ENCODE measurements at regions not wholly inside any gene's neighbourhood (a gene's known extent, or its start where the extent isn't known, plus 50 kb on each side); places are given as distances from the start of the nearest gene placed in this dataset.

- no peak for ATAC-seq
- H3K4me1 Mint-ChIP-seq, result no peaks in the 10 kb centered on the region
- H3K27me3 Mint-ChIP-seq, result no peaks in the 10 kb centered on the region
Measured at GRCh38 chr17:53127331-53127730, 695.4 kb upstream of the KIF2B start.

GRCh38 chr17:53122966-53123365 lies 699.8 kb upstream of the KIF2B start:
- Mint-ChIP-seq H3K4me3 (no peak overlapping the region), H3K27me3 (no peaks in the 10 kb centered on the region)

More at GRCh38 chr17:53127331-53127730, 695.4 kb upstream of the KIF2B start:
- no peak for DNase-seq
- Mint-ChIP-seq H3K27ac (no peak overlapping the region), H3K4me3 (no peak overlapping the region), H3K9me3 (no peaks in the 10 kb centered on the region), H3K36me3 (ENCODE audit: low read depth) (no peaks in the 10 kb centered on the region)

GRCh38 chr17:53119773-53120172 lies 703.0 kb upstream of the KIF2B start:
- H3K9me3 Mint-ChIP-seq, result peaks cover 16% of the 10 kb centered on the region
- no peaks in the 10 kb centered on the region for H3K27me3 Mint-ChIP-seq
- no peak overlapping the region for H3K27ac Mint-ChIP-seq
- no peaks in the 10 kb centered on the region for H3K4me1 Mint-ChIP-seq
- H3K4me3 Mint-ChIP-seq, result no peak overlapping the region
- no peaks in the 10 kb centered on the region for H3K36me3 Mint-ChIP-seq (ENCODE audit: low read depth)
- ATAC-seq, result no peak
- no peak for DNase-seq

More at GRCh38 chr17:53122966-53123365, 699.8 kb upstream of the KIF2B start:
- Mint-ChIP-seq H3K36me3 (ENCODE audit: low read depth) (no peaks in the 10 kb centered on the region), H3K4me1 (no peaks in the 10 kb centered on the region), H3K27ac (no peak overlapping the region), H3K9me3 (no peaks in the 10 kb centered on the region)
- DNase-seq (no peak), ATAC-seq (no peak)

GRCh38 chr17:53118948-53119347 lies 703.8 kb upstream of the KIF2B start:
- H3K9me3 Mint-ChIP-seq, result peaks cover 16% of the 10 kb centered on the region
- H3K4me3 Mint-ChIP-seq, result no peak overlapping the region
- no peaks in the 10 kb centered on the region for H3K4me1 Mint-ChIP-seq
- no peak for ATAC-seq
- H3K36me3 Mint-ChIP-seq (ENCODE audit: low read depth), result no peaks in the 10 kb centered on the region
- H3K27me3 Mint-ChIP-seq, result no peaks in the 10 kb centered on the region
- no peak overlapping the region for H3K27ac Mint-ChIP-seq
- DNase-seq, result no peak

- H3K36me3 Mint-ChIP-seq (ENCODE audit: low read depth), result no peaks in the 10 kb centered on the region
- no peak overlapping the region for H3K4me3 Mint-ChIP-seq
- H3K4me1 Mint-ChIP-seq, result no peaks in the 10 kb centered on the region
- H3K27me3 Mint-ChIP-seq, result no peaks in the 10 kb centered on the region
- H3K27ac Mint-ChIP-seq, result no peak overlapping the region
- peaks cover 5% of the 10 kb centered on the region for H3K9me3 Mint-ChIP-seq
- no peak for ATAC-seq
- DNase-seq, result no peak
Measured at GRCh38 chr17:53106886-53107285, 715.8 kb upstream of the KIF2B start.

- no peak for ATAC-seq
- DNase-seq, result no peak
- peaks cover 5% of the 10 kb centered on the region for H3K9me3 Mint-ChIP-seq
- H3K27ac Mint-ChIP-seq, result no peak overlapping the region
- no peaks in the 10 kb centered on the region for H3K27me3 Mint-ChIP-seq
- H3K4me3 Mint-ChIP-seq, result no peak overlapping the region
- no peaks in the 10 kb centered on the region for H3K4me1 Mint-ChIP-seq
- H3K36me3 Mint-ChIP-seq (ENCODE audit: low read depth), result no peaks in the 10 kb centered on the region
Measured at GRCh38 chr17:53101706-53102105, 721.0 kb upstream of the KIF2B start.

- ATAC-seq, result no peak
- no peak overlapping the region for H3K27ac Mint-ChIP-seq
- H3K36me3 Mint-ChIP-seq (ENCODE audit: low read depth), result no peaks in the 10 kb centered on the region
- no peak for DNase-seq
- no peak overlapping the region for H3K4me3 Mint-ChIP-seq
- peaks cover 9% of the 10 kb centered on the region for H3K9me3 Mint-ChIP-seq
- no peaks in the 10 kb centered on the region for H3K27me3 Mint-ChIP-seq
- no peaks in the 10 kb centered on the region for H3K4me1 Mint-ChIP-seq
Measured at GRCh38 chr17:53100126-53100525, 722.6 kb upstream of the KIF2B start.

- Mint-ChIP-seq H3K4me3 (no peak overlapping the region), H3K27ac (no peak overlapping the region), H3K9me3 (peaks cover 12% of the 10 kb centered on the region), H3K36me3 (ENCODE audit: low read depth) (no peaks in the 10 kb centered on the region), H3K27me3 (no peaks in the 10 kb centered on the region), H3K4me1 (no peaks in the 10 kb centered on the region)
- ATAC-seq, result no peak
- DNase-seq, result no peak
Measured at GRCh38 chr17:53093391-53093790, 729.3 kb upstream of the KIF2B start.

- H3K36me3 Mint-ChIP-seq (ENCODE audit: low read depth), result no peaks in the 10 kb centered on the region
- no peaks in the 10 kb centered on the region for H3K27me3 Mint-ChIP-seq
- H3K4me3 Mint-ChIP-seq, result no peak overlapping the region
- H3K4me1 Mint-ChIP-seq, result no peaks in the 10 kb centered on the region
- ATAC-seq (no peak), DNase-seq (no peak)
- no peak overlapping the region for H3K27ac Mint-ChIP-seq
- H3K9me3 Mint-ChIP-seq, result peaks cover 12% of the 10 kb centered on the region
Measured at GRCh38 chr17:53092072-53092471, 730.7 kb upstream of the KIF2B start.

GRCh38 chr17:53090770-53091169 lies 732.0 kb upstream of the KIF2B start:
- H3K4me3 Mint-ChIP-seq, result no peak overlapping the region
- no peaks in the 10 kb centered on the region for H3K36me3 Mint-ChIP-seq (ENCODE audit: low read depth)
- H3K27ac Mint-ChIP-seq, result no peak overlapping the region
- peaks cover 10% of the 10 kb centered on the region for H3K9me3 Mint-ChIP-seq
- H3K27me3 Mint-ChIP-seq, result no peaks in the 10 kb centered on the region
- ATAC-seq (no peak), DNase-seq (no peak)
- H3K4me1 Mint-ChIP-seq, result no peaks in the 10 kb centered on the region

GRCh38 chr17:53088481-53088880 lies 734.2 kb upstream of the KIF2B start:
- Mint-ChIP-seq H3K4me1 (no peaks in the 10 kb centered on the region), H3K9me3 (peaks cover 14% of the 10 kb centered on the region), H3K36me3 (ENCODE audit: low read depth) (no peaks in the 10 kb centered on the region), H3K27me3 (no peaks in the 10 kb centered on the region), H3K27ac (no peak overlapping the region), H3K4me3 (no peak overlapping the region)
- ATAC-seq, result no peak
- DNase-seq, result no peak

GRCh38 chr17:53061446-53061845 lies 761.3 kb upstream of the KIF2B start:
- DNase-seq (no peak), ATAC-seq (no peak)
- Mint-ChIP-seq H3K27me3 (no peaks in the 10 kb centered on the region), H3K36me3 (ENCODE audit: low read depth) (no peaks in the 10 kb centered on the region), H3K9me3 (peaks cover 30% of the 10 kb centered on the region), H3K4me1 (no peaks in the 10 kb centered on the region), H3K27ac (no peak overlapping the region), H3K4me3 (no peak overlapping the region)

- Mint-ChIP-seq H3K27ac (no peak overlapping the region), H3K36me3 (ENCODE audit: low read depth) (no peaks in the 10 kb centered on the region), H3K9me3 (peaks cover 40% of the 10 kb centered on the region), H3K4me1 (no peaks in the 10 kb centered on the region), H3K4me3 (no peak overlapping the region), H3K27me3 (no peaks in the 10 kb centered on the region)
- DNase-seq (no peak), ATAC-seq (no peak)
Measured at GRCh38 chr17:53058031-53058430, 764.7 kb upstream of the KIF2B start.

- H3K4me1 Mint-ChIP-seq, result no peaks in the 10 kb centered on the region
- peaks cover 16% of the 10 kb centered on the region for H3K9me3 Mint-ChIP-seq
- H3K36me3 Mint-ChIP-seq (ENCODE audit: low read depth), result no peaks in the 10 kb centered on the region
- no peaks in the 10 kb centered on the region for H3K27me3 Mint-ChIP-seq
- no peak overlapping the region for H3K4me3 Mint-ChIP-seq
- no peak for ATAC-seq
- no peak for DNase-seq
- H3K27ac Mint-ChIP-seq, result no peak overlapping the region
Measured at GRCh38 chr17:53046781-53047180, 775.9 kb upstream of the KIF2B start.

- Mint-ChIP-seq H3K27me3 (no peaks in the 10 kb centered on the region), H3K4me3 (no peak overlapping the region), H3K27ac (no peak overlapping the region), H3K9me3 (peaks cover 4% of the 10 kb centered on the region), H3K4me1 (no peaks in the 10 kb centered on the region), H3K36me3 (ENCODE audit: low read depth) (no peaks in the 10 kb centered on the region)
- no peak for ATAC-seq
- no peak for DNase-seq
Measured at GRCh38 chr17:53039981-53040380, 782.7 kb upstream of the KIF2B start.

GRCh38 chr17:53033297-53033696 lies 789.4 kb upstream of the KIF2B start:
- H3K4me3 Mint-ChIP-seq, result no peak overlapping the region
- no peaks in the 10 kb centered on the region for H3K4me1 Mint-ChIP-seq
- no peaks in the 10 kb centered on the region for H3K27me3 Mint-ChIP-seq
- no peak for DNase-seq
- H3K36me3 Mint-ChIP-seq (ENCODE audit: low read depth), result no peaks in the 10 kb centered on the region
- no peak for ATAC-seq
- H3K27ac Mint-ChIP-seq, result no peak overlapping the region
- peaks cover 22% of the 10 kb centered on the region for H3K9me3 Mint-ChIP-seq
